ENCODE measurements at regions not wholly inside any gene's neighbourhood (a gene's known extent, or its start where the extent isn't known, plus 50 kb on each side); places are given as distances from the start of the nearest gene placed in this dataset.
"Not testable (repeated sequence)": the region's sequence is repeated elsewhere in the genome, so short reads cannot be mapped to it uniquely, and the experiment has no call there.

DNA sequence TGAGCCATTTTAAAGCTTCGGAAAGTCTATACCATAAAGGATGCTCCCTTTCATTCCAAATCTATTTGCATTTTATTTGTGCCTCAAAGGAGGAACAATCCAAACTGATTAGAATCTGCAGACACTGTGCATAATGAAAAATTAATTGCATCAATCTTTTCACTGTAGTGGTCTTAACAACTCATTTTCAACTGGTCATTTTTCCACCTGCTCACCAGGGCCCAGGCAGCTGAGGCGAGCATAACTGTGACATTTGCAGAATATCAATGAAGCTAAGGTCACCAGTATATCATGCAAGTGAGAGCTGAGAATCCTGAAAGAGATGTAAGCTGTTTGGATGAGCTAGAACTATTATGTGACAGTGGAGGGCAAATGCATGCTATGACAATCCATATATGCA lies 387.3 kb upstream of the TECRL start:
- Mint-ChIP-seq H3K4me3 (no peak overlapping the region), H3K9me3 (peaks cover 8% of the 10 kb centered on the region), H3K4me1 (ENCODE audit: low read depth) (no peaks in the 10 kb centered on the region), H3K27me3 (ENCODE audit: low read depth) (no peaks in the 10 kb centered on the region), H3K36me3 (ENCODE audit: insufficient read depth) (no peaks in the 10 kb centered on the region)
- DNase-seq (no peak), ATAC-seq (no peak)

DNA sequence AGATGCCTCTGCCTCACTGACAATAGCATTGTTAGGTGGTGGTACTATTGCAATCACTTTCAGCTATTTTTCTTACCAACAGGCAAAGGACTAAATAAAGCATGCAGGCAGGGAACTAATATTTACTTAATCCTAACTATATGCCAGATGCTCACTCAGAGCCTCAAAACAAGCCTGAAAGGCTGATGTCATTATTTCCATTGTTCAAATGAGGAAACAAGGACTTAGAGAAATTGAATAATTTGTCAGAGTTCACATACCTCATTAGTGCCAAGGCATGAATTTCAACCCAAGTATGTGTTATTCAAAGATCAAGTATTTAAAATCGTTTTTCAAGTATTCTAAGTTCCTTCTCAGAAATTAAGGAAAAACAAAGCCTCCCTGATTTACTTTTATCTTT lies 374.9 kb upstream of the TECRL start:
- no peaks in the 10 kb centered on the region for H3K9me3 Mint-ChIP-seq
- H3K36me3 Mint-ChIP-seq (ENCODE audit: insufficient read depth): no peaks in the 10 kb centered on the region
- no peaks in the 10 kb centered on the region for H3K27me3 Mint-ChIP-seq (ENCODE audit: low read depth)
- H3K4me1 Mint-ChIP-seq (ENCODE audit: low read depth): no peaks in the 10 kb centered on the region
- H3K4me3 Mint-ChIP-seq: no peak overlapping the region
- ATAC-seq: no peak
- no peak for DNase-seq

DNA sequence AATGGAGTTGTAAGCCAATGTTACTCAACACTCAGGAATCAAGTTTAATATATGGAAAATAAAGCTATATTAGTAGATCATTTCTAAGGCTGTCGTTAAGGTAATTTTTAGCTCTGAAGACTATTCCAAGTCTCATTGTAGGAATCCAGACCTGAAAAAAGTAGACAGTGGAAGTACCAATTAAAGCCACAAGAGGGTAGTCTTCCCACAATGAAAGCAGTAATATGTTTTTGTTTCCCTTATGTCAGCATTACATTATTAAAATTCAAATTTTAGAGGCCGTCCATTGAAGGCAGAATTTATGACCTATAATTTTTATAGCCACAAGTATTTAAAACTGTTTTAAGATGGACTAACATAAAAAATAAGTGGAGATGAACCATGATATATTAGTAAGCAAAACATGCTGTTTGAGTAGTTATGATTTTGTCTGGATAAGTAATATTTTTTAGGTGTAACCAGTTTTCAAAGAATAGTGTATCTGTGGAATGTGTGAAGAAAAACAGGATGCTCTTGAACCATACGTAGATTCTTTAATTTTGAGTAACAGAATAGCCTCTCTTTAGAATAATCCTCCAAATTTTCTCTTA lies 372.6 kb upstream of the TECRL start:
- Mint-ChIP-seq H3K36me3 (ENCODE audit: insufficient read depth) (no peaks in the 10 kb centered on the region), H3K4me3 (no peak overlapping the region), H3K27me3 (ENCODE audit: low read depth) (no peaks in the 10 kb centered on the region), H3K4me1 (ENCODE audit: low read depth) (no peaks in the 10 kb centered on the region), H3K9me3 (no peaks in the 10 kb centered on the region)
- no peak for ATAC-seq
- DNase-seq: no peak

DNA sequence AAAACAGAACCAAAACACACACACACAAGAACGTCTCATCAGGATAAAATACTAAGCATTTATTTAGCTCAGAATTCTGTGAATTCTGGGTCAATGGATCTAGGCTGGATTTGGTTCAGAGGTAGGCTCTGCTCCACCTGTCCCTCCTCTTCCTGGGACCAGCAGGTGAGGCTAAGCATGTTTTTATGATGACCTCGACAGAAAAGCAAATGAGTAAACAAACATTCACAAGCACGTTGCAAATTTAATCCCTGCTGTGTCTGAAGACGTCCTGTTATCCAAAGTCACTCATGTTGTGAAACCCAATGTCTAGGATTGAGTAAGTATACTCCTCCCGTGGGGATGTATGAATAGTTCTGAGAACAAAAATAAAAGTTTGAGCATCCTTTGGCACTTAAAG lies 371.4 kb upstream of the TECRL start:
- no peaks in the 10 kb centered on the region for H3K27me3 Mint-ChIP-seq (ENCODE audit: low read depth)
- no peaks in the 10 kb centered on the region for H3K36me3 Mint-ChIP-seq (ENCODE audit: insufficient read depth)
- no peaks in the 10 kb centered on the region for H3K4me1 Mint-ChIP-seq (ENCODE audit: low read depth)
- no peak for ATAC-seq
- no peaks in the 10 kb centered on the region for H3K9me3 Mint-ChIP-seq
- H3K4me3 Mint-ChIP-seq: no peak overlapping the region
- DNase-seq: no peak

DNA sequence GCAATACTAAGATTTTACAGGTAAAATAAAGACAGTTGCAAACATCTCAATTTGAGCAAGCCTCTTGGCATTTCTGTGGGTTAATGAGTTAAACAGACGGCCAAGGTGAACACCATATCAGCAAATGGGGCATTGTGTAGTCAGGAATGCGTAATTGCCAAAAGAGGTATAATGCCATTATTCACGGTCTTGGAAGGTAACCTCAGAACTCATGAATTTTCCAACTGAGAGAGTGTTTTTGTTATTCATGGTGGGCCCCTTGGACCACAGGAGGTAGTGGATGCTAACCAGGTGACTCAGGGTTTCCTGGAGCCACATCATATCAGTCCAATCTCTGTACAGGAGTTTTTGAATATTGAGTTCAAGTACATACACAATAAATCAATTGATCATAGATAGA lies 368.0 kb upstream of the TECRL start:
- Mint-ChIP-seq H3K4me3 (no peak overlapping the region), H3K36me3 (ENCODE audit: insufficient read depth) (no peaks in the 10 kb centered on the region), H3K27me3 (ENCODE audit: low read depth) (no peaks in the 10 kb centered on the region), H3K9me3 (no peaks in the 10 kb centered on the region), H3K4me1 (ENCODE audit: low read depth) (no peaks in the 10 kb centered on the region)
- ATAC-seq: no peak
- no peak for DNase-seq

DNA sequence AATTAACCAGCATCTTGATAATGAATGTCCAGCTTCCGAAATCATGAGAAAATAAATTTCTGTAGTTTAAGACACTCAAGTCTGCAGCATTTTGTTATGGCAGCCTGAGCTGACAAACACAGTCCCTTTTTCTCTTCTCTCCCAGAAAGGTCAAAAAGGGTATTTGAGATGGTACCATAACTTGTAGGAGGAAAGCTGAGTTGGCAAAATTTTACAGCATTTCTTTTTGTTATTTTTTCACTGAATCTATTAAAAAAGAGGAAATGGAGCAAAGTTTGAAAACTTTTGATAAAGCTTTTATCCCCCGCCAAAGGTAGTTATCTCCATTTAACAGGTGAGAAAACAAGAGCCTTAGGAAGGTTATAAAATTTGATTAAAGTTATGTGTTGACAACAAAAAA lies 367.6 kb upstream of the TECRL start:
- Mint-ChIP-seq H3K4me1 (ENCODE audit: low read depth) (no peaks in the 10 kb centered on the region), H3K9me3 (no peaks in the 10 kb centered on the region), H3K4me3 (no peak overlapping the region), H3K27me3 (ENCODE audit: low read depth) (no peaks in the 10 kb centered on the region), H3K36me3 (ENCODE audit: insufficient read depth) (no peaks in the 10 kb centered on the region)
- ATAC-seq (no peak), DNase-seq (no peak)

DNA sequence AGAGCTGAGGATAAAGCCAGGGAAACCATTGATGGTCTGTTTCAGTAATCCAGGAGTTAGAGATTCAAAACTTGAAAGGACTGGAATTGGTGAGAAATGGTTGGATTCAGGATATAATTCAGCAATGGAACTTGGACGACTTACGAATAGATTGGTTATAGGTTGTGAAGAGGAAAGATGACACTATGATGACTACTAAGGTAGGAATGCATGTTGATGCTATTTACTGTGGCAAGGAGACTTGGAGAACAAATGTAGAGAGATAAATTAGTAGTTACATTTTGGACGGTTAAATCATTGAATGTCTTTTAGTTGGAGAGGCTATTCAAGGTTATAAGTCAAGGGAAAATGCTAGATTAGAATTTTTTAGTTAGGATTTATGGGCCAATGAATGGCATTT lies 365.4 kb upstream of the TECRL start:
- no peaks in the 10 kb centered on the region for H3K4me1 Mint-ChIP-seq (ENCODE audit: low read depth)
- H3K9me3 Mint-ChIP-seq: no peaks in the 10 kb centered on the region
- no peaks in the 10 kb centered on the region for H3K36me3 Mint-ChIP-seq (ENCODE audit: insufficient read depth)
- H3K4me3 Mint-ChIP-seq: no peak overlapping the region
- no peaks in the 10 kb centered on the region for H3K27me3 Mint-ChIP-seq (ENCODE audit: low read depth)
- no peak for ATAC-seq
- DNase-seq: no peak

DNA sequence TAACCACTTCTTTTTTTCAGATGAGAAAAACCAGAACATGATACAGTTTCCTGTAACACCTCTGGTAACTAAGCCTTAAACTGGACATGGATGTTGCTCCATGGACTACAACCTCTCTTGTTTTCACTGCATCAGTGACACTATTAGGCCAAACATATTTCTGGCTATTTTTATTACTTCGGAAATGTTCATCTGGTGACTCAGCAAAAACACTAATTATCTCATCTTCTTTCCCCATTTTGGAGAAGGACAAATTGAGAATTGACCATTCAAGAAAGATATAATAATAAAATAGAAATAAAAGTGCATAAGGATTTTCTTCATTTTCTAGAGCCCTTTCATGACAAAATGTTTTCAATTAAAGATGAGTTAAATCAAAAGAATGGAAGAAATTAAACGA lies 361.9 kb upstream of the TECRL start:
- H3K9me3 Mint-ChIP-seq: peaks cover 6% of the 10 kb centered on the region
- no peak overlapping the region for H3K4me3 Mint-ChIP-seq
- H3K4me1 Mint-ChIP-seq (ENCODE audit: low read depth): no peaks in the 10 kb centered on the region
- no peaks in the 10 kb centered on the region for H3K27me3 Mint-ChIP-seq (ENCODE audit: low read depth)
- no peaks in the 10 kb centered on the region for H3K36me3 Mint-ChIP-seq (ENCODE audit: insufficient read depth)
- no peak for DNase-seq
- ATAC-seq: no peak

DNA sequence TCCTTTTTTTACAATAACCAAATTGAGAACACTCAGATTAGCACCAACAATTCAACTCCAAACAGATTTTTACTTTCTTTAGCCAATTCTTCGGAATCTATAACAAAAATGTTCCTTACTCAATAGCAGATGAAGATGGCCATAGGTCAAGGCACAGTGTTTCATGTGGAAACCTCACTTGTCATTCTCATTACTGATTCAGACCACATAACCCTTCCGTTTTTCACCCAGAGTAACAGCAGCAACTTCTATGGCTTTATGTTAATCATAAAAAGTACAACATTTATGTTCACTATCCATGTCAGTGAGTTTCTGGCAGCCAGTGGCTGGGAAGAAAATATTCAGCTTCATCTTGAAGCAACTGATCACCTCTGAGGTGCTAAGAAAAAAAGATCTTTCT lies 358.3 kb upstream of the TECRL start:
- H3K4me3 Mint-ChIP-seq: no peak overlapping the region
- DNase-seq (no peak), ATAC-seq (no peak)

DNA sequence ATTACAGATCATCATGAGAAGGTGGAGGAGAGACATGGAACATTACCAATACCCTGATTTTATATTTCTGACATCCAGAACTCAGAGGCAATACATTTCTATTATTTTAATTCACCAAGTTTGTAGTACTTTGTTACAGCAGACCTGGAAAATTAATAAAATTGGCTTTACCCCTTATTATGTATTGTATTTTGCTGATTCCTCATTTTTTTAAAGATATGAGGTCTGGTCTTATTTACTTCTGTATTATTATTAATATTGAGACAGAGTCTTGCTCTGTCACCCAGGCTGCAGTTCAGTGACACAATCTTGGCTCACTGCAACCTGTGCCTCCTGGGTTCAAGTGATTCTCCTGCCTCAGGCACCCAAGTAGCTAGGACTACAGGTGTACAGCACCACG lies 357.3 kb upstream of the TECRL start:
- H3K27me3 Mint-ChIP-seq (ENCODE audit: low read depth): no peaks in the 10 kb centered on the region
- H3K4me3 Mint-ChIP-seq: no peak overlapping the region
- no peak for DNase-seq
- peaks cover 9% of the 10 kb centered on the region for H3K9me3 Mint-ChIP-seq
- H3K36me3 Mint-ChIP-seq (ENCODE audit: insufficient read depth): no peaks in the 10 kb centered on the region
- H3K4me1 Mint-ChIP-seq (ENCODE audit: low read depth): no peaks in the 10 kb centered on the region
- ATAC-seq: no peak

More for the DNA sequence above, 358.3 kb upstream of the TECRL start:
- Mint-ChIP-seq H3K27me3 (ENCODE audit: low read depth) (no peaks in the 10 kb centered on the region), H3K36me3 (ENCODE audit: insufficient read depth) (no peaks in the 10 kb centered on the region), H3K4me1 (ENCODE audit: low read depth) (no peaks in the 10 kb centered on the region), H3K9me3 (peaks cover 9% of the 10 kb centered on the region)

DNA sequence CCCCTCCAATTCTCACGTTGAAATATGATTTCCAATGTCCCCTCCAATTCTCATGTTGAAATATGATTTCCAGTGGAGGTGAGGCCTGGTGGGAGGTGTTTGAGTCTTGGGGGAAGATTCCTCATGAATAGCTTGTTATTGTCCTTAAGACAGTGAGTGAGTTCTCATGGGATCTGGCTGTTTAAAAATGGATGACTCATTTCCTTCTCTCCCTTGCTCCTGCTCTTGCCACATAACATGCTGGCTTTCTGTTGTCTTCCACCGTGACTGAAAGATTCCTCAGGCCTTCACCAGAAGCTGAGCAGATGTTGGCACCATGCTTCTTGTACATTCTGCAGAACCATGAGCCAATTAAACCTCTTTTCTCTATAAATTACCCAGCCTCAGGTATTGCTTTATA lies 346.8 kb upstream of the TECRL start:
- no peak for DNase-seq
- Mint-ChIP-seq H3K4me1 (ENCODE audit: low read depth) (no peaks in the 10 kb centered on the region), H3K36me3 (ENCODE audit: insufficient read depth) (no peaks in the 10 kb centered on the region), H3K9me3 (peaks cover 26% of the 10 kb centered on the region), H3K4me3 (no peak overlapping the region), H3K27me3 (ENCODE audit: low read depth) (no peaks in the 10 kb centered on the region)
- no peak for ATAC-seq

DNA sequence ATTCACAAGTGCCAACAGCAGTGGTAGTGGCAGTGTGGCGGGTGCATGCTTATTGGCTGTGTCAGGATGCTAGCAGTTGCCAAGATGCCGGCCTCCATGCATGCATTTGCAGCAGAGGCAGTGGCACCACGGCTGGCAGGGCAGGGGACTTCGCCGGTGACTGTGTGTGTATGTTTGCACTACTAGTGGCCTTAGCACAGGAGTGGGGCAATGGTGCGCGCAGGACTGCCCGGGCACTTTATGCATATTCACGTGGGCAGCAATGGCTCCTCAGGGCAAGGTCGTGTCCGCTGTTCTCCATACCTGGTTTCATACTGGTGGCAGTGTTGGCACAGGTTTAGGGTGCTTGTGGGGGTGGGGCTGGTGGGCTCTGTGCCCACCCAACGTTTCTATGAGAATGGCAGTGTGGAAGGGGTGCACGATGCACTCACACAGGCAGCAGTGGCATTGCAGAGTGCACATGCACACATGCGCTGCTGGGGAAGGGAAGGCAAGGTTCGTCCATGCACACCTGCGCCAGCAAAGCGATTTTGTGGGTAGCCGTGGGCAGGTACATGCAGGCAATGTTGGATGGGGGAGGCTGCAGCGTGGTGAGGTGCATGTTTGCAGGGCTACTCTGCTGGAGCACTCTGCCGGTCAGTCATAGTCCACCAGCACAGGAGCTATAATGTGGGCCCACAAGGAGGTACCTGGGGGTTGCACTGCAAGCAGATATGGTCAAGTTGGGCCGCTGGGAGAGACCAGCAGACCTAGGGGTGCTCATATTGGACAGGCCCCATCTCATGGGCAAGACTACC lies 338.9 kb upstream of the TECRL start:
- H3K36me3 Mint-ChIP-seq (ENCODE audit: insufficient read depth): no peaks in the 10 kb centered on the region
- H3K27me3 Mint-ChIP-seq (ENCODE audit: low read depth): no peaks in the 10 kb centered on the region
- H3K4me1 Mint-ChIP-seq (ENCODE audit: low read depth): no peaks in the 10 kb centered on the region
- peaks cover 16% of the 10 kb centered on the region for H3K9me3 Mint-ChIP-seq
- H3K4me3 Mint-ChIP-seq: no peak overlapping the region
- DNase-seq (no peak), ATAC-seq (no peak)

DNA sequence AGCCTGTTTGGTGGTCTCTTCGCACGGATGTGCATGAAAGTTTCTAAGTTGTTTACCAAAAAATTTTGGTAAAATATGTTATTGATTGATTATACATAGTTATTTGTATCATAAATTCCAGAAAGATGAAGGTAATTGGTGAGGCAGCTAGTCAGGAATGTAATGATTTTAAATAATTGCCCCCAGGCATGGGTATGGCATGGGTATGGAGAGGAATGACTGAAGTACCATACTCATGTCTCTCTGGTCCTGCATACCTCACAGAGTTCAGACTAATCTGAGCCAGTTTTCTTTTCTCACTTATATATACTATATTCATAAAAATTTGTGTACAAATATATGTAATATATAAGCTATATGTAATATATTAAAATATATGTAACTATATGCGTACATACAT lies 329.0 kb upstream of the TECRL start:
- peaks cover 5% of the 10 kb centered on the region for H3K9me3 Mint-ChIP-seq

DNA sequence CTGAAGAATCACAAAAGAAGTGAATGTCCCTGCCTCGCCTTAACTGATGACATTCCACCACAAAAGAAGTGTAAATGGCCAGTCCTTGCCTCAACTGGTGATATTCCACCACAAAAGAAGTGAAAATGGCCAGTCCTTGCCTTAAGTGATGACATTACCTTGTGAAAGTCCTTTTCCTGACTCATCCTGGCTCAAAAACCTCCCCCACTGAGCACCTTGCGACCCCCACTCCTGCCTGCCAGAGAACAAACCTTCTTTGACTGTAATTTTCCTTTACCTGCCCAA lies 328.5 kb upstream of the TECRL start:
- H3K36me3 Mint-ChIP-seq (ENCODE audit: insufficient read depth); H3K27me3 Mint-ChIP-seq (ENCODE audit: low read depth); H3K4me1 Mint-ChIP-seq (ENCODE audit: low read depth); ATAC-seq; H3K4me3 Mint-ChIP-seq; H3K9me3 Mint-ChIP-seq; DNase-seq: not testable (repeated sequence)

More for the DNA sequence above, 329.0 kb upstream of the TECRL start:
- H3K4me3 Mint-ChIP-seq: no peak overlapping the region
- H3K36me3 Mint-ChIP-seq (ENCODE audit: insufficient read depth): no peaks in the 10 kb centered on the region
- ATAC-seq (no peak), DNase-seq (no peak)
- H3K27me3 Mint-ChIP-seq (ENCODE audit: low read depth): no peaks in the 10 kb centered on the region
- no peaks in the 10 kb centered on the region for H3K4me1 Mint-ChIP-seq (ENCODE audit: low read depth)

DNA sequence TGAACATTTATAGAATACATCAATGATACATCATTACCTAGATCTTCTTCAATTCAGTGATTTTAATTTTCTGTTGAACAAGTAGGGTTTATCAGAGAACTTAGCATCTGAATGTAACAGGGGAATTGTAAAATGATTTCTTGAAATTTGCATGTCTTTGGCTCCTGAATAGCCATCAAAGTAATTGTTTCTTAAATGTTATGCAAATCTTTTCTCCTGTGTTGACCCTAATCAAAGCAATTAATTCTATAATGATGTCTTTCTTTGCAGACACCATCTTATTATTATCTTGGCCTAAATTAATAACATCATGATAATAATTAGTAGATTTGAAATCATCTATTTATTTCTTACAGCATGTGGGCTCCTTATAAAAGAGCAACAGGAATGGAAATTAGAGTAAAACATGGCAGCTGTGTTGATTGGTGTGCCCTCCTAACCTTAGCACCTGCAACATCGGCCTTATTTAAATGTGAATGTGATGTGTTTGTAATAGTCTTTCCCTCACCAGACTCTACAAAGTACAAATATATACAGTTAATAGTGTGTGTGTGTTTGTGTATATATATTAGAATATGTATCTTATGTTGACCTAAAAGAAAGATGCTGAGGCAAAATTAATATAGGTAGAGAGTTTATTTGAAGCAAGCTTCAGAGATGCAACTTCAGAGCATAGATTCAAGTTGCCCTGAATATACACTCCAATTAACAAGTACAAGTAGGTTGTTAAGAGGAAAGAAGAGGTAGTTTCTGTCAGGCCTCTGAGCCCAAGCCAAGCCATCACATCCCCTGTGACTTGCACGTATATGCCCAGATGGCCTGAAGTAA lies 328.0 kb upstream of the TECRL start:
- Mint-ChIP-seq H3K4me1 (ENCODE audit: low read depth) (no peaks in the 10 kb centered on the region), H3K36me3 (ENCODE audit: insufficient read depth) (no peaks in the 10 kb centered on the region), H3K4me3 (no peak overlapping the region), H3K27me3 (ENCODE audit: low read depth) (no peaks in the 10 kb centered on the region), H3K9me3 (no peaks in the 10 kb centered on the region)
- DNase-seq (no peak), ATAC-seq (no peak)

Measured in activated T-cell treated with anti-CD3 and anti-CD28 coated beads, Interleukin-2, amount 50 U/mL, for 4 hours (primary cell).